ENCODE measurements at regions not wholly inside any gene's neighbourhood (a gene's known extent, or its start where the extent isn't known, plus 50 kb on each side); places are given as distances from the start of the nearest gene placed in this dataset.

DNA sequence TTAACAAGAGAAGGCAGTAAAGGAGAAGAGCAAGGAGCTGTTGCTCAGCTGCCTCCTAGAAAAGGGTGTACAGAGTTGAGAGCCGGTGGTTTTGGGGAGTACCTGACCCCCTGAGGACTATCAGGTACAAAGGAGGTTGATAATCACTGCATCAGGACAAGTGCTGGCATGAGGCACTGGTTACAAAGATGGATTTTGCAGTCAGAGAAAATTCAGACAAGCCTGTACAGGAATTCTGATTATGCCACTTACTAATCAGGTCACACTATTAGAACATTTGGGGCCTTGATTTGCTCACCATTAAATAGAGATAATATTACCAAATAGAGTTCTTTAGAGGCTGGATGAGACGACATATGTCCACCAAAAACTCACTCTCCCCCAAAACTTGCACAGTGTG is 450.9 kb upstream of the TMPO start:
- DNase-seq = no peak

DNA sequence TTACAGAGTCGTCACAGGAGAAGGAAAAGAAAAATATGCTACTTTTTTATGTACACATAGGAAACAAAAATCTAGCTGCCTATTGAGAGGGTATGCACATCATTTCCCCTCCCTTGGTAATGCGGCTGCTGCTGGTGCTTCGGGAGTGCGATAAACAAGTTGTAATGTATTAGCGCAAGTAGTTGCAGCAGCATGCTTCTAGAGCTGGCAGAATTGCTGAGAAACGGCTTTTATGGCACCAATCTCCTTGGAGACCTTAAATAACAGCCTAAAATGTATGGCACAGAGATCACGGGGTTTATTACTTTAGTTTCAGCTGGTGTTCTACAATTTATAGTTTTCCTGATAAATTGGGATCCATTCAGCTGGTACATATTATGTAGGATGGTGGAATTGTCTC is 447.6 kb upstream of the TMPO start:
- no peak for DNase-seq

DNA sequence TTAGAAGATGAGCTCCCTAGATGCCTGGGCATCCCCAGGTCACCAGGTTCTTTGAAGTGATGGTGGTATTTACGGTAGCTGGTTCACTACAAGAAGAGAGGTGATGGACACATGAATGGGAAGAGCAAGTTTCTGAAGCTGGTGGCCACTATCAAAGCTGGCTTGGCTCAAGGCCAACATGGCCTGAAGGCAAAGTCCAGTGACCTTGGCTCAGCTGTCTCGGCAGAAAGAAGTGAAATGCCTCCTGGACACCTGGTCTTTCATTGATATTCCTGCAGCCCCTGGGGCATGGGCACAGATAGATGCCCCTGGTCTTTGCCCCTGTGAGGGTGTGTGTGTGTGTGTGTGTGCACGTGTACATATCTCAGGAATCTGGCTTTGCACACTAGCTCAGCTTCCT is 441.8 kb upstream of the TMPO start:
- no peak for DNase-seq

DNA sequence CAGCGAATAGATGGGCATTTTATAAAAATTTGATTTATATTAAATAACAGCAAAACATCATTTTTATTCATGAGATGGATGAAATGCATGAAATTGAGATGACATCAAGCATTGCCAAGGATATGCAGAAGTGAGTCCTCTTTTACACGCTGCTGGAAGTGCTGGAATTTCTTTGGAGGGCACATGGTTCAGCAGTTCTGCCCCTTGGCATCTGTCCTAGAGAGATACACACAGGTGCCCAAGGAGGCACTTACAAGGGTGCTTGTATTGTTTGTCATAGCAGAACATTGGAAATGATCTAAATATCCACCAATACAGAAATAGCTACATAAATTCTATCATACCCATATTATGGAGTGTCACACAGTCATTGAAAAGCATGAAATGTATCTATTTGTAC is 441.1 kb upstream of the TMPO start:
- DNase-seq = no peak

DNA sequence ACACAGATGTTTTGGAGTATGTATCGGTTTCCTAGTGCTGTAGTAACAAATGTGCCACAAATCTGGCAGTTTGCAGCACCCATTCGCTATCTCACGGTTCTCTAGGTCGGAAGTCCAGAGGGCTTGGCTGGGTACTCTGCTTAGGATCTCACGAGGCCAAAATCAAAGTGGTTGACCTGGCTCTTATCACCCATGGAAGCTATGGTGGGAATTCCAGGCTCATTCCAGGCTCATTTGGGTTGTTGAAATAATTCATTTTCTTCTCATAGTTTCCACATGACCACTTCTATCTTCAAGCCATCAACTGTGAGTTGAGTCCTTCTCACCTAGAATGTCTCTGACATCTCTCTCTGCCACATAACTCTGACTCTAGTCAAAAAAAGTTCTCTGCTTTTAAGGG is 431.0 kb upstream of the TMPO start:
- no peak for DNase-seq

DNA sequence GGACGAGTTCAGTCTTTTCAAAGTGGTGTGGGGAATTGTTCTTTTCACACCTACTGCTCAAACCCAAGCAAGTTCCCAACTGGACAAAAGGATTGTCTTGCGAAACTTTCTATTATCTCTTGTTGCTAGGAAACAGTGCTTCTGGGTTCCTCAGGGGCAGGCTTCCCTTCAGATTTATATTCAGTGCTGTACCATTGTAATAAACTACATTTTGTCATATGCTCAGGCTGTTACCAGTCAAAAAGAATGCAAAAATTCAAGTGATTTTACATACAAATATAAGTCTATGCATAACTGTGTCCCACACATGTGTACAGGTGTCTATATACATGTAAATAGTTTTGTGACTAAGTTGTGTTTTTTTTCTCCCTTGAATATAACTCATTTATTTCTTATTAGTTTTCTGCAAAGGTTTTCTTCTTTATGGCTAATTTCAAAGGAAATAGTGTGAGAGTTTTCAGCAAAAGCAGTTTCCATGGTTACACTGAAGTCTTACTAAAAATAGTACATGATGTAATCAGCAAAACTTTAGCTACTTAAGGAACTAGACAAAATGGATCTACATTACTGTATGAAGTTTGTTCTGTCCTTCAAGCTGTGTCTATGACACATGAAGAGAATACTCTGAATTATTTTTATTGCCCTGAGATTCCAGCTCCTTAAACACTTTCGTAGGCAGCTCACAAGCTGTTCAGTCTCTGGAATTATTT is 430.2 kb upstream of the TMPO start:
- DNase-seq = no peak

DNA sequence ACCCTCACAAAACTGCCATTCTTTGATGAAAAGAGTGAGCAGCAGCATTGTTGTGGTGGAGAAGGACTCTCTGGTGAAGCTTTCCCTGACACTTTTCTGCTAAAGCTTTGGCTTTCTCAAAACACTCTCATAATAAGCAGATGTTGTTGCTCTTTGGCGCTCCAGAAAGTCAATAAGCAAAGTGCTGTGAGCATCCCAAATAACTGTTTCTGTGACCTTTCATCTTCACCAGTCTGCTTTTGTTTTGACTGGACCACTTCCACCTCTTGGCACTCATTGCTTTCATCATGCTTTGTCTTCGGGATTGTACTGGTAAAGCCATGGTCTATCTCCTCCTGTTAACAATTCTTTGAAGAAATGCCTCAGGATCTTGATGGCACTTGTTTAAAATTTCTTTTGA is 424.7 kb upstream of the TMPO start:
- DNase-seq = no peak

DNA sequence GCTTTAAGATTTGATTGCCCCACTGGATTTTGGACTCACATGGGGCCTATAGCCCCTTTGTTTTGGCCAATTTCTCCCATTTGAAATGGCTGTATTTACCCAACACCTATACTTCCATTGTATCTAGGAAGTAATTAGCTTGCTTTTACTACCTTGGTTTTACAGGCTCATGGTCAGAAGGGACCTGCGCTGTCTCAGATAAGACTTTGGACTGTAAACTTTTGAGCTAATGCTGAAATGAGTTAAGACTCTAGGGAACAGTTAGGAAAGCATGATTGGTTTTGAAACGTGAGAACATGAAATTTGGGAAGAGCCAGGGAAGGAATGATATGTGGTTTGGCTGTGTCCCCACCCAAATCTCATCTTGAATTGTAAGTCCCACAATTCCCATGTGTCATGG is 419.0 kb upstream of the TMPO start:
- DNase-seq = no peak

DNA sequence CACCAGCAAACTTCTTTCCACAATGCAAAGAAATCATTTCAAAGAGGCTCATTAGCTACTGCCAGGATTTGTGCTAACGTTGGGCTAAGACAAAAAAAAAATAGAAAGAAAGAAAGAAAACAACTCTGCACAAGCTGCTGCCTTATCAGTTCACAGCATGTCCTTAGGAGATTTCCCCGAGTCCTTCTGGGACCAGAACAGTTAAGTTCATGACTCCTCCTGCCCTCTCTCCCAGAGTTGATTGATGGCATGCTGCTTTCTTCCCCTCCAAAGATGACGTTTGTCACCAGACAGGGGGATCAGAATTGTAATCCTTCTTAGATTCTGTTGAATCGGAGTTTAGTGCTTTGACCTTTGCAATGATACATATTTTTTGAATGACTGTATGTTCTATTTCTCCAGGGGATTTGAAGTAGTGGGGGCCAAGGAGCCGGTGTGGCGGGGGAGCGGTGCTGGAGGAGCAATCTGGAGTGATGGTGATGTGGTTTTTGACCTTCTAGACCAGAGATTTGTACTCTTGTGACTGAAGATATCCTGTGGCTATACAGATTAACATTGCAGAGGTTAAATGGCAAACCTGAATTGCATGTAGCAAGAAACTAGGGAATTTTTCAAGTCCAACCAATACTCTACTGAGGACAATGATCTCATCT is 409.2 kb upstream of the TMPO start:
- no peak for DNase-seq

DNA sequence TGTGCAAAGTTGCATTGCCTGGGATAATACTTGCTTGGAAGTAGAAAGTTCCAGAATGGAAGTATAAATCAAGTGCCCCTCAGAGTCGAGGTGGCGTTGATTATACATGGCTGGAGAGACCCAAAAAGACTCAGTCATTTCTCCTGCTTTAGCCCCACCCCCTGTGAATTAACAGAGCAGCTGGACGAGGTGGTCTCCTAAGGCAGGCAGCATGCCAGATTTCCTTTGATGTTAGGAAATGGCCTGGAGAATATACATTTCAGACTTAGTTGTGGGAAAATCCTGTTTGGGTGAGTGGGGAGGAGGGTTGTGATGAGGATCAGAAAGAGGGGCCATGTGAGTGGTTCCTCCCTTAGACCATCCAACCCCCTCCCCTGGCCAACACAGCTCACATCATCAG is 406.1 kb upstream of the TMPO start:
- no peak for DNase-seq

DNA sequence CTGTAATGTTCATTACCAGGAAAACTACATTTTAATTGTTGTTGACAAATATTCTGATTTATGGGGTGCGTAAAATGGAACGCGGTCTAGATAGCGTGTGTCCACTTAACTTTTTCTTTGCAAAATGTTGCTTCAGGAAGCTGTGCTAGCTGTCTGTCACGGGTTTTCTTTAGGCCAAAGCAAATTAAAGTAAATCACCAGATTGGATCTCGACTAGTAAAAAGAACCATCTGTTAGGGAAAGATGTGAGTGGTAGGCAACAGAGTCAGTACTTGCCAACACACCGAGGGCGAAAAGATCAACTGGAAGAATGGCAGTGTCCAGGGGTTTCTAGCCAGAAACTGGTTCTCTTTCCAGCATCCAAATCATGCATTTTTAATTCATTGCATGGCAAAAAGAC is 404.9 kb upstream of the TMPO start:
- DNase-seq = no peak

DNA sequence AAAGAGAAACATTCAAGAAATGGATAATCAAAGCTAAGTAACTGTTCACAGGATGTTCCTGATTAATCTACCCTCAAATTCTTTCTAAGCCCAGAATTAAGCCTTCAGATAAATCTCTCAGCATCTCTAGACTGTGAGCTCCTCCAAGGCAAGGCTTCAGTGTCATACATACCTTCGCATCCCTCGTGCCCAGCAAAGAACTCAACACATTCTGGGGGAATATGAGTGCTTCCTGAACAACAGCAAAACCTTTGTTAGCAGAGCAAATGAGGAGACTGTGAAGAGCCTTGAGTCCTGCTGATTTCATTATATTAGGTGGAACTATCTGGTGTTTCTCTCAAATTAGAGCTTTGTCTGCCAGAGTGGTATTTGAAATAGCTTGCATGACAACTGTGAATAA is 401.8 kb upstream of the TMPO start:
- no peak for DNase-seq

DNA sequence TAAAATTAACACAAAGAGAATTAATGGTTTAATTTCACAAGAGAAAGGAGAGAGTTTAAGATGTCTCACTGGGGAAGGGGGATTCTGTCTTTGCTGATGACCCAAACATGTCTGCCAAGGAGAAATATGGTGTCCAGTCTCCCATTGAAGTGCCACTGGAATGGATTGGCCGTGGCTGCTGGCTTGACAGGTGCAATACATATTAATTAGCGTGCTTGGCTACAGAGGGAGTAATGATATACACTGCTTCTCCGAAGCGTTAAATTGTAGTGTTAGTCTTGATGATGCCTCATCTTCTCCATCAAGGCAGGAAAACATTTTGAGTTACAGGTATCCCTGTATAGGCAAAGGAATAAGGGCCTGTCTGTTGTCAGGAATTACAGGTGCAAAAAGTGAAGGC is 393.4 kb upstream of the TMPO start:
- no peak for DNase-seq

DNA sequence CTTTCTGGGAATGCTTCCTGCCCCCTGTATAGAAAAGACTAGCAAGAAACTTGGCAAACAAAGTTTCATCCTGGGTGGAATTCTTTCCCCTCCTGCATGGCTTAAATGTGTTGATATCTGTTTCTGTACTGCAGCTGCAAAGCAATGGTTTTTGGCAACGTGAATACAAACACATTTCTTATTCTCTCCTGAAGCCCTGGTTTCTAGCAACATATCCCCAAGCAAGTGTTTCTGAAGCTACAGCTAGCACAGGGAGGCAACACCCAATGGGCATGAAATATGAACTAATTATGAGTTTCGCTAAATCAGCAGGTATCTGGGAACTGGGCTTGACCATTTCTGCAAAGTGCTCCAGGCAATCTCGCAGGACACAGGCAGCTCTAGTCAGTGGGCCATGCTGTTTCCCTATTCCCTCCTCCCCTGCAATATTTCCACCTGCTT is 392.3 kb upstream of the TMPO start:
- DNase-seq = no peak

DNA sequence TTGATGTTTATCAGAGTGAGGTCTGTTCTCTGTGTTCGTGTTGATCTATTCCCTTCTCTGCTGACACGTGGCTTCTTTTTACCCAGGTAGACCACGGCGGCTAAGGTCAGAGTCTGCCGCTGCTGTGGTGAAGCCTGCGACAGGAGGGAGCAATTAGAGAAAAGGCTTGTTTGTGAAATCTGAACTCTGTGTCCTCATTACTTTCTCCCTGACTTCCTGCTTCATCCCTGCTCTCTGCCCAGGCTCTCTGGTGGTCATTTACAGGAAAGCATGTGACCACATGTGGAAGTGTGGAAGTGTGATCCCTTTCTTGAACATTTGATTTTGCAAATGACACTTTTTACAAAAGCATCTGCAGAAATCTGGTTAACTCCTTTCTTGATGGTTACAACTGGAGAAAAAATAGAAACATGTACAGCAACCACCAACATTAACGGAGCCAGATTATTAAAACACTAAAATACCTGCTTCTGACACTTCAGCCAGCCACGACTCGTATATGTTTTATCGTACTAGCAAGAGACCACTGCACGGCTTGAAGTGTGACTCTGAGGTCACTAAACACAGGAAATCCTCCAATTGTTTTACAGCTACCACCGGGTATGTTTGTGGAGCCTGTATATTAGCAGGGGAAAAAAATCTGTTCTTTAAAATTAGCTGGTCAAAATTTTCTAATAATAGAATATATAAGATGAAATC is 388.6 kb upstream of the TMPO start:
- DNase-seq = no peak

DNA sequence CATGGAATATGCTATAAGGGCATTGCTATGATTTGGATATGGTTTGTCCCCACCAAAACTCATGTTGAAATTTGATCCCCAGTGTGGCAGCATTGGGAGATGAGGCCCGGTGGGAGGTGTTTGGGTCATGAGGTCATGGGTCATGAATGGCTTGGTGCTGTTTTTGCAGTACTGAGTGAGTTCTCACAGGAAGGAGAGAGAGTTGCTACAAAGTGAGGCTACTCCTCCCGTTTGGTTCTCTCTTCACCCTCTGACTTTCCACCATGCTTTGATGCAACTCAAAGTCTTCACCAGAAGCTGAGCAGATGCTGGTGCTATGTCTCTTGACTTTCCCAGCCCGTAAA is 388.1 kb upstream of the TMPO start:
- DNase-seq = no peak

DNA sequence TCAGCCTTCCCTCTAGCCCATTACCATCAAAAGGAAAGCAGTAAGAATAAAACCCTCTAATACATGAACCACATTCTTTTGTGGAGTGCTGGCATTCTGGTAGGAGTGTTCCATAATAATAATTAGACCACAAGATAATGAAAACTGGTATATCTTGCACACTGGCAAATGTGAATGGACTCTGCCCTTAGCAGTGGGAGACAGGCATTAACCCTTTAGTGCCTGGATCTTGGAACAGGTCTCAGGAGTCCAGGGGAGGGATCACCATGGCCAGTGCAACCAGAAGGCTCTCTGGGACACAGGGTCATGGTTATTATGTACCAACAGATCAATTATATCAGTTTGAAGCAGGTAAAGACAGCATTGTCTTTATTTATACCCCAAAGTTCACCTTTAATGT is 387.5 kb upstream of the TMPO start:
- DNase-seq = no peak

DNA sequence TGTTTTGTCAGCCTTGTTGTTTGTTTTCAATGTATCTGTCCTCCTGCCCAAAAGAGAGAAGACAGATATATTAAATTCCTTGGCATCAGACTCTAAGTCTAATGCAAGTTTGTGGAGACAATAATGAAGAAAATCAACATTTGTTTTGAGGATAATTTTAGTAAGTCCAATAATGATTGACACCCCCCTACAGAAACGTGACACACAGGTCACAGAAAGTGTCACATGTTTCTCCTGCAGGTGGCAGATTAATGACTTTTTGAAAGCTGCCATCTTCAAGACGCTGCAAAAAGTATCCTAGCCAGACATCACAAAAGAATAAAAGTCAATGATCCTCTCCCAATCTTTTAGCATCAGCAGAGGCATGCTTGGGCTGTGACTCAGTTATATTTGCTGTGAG is 378.8 kb upstream of the TMPO start:
- DNase-seq = no peak

DNA sequence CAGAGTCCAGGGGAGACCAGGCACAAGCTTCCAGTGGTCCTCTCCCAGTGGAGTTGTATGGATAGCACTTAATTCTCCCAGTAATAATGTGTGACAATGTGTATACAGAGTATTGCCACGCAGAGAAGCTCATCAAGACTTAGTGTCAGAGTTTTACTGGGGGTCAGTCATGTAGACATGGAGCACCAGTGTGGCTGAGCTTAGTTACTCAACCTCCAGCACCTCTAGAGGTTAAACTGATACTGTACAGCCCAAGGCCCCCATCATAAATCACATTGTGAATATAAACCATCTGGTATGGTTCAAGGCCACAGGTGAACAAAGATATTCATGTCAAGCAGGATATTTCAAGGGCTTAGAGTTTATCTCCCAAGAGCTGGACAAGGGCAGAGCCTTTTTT is 378.1 kb upstream of the TMPO start:
- no peak for DNase-seq

DNA sequence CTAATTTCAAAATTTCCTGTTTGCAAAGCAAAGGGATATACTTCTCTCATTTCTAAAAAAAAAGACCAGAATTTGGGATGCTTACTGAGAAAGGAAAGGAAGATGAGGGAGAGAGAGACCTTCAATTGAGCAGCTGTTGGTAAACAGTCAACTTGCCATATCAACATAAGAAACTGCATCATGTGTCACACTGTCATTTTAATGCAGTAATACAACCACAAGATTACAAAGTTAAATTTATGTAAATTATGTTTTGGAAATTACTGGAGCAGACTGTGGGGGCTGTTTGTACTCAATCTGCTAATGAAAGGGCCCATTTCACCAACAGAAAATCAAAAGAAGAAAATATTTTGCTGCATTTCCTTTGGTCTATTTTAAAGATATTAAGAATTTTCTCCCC is 370.4 kb upstream of the TMPO start:
- DNase-seq = no peak

DNA sequence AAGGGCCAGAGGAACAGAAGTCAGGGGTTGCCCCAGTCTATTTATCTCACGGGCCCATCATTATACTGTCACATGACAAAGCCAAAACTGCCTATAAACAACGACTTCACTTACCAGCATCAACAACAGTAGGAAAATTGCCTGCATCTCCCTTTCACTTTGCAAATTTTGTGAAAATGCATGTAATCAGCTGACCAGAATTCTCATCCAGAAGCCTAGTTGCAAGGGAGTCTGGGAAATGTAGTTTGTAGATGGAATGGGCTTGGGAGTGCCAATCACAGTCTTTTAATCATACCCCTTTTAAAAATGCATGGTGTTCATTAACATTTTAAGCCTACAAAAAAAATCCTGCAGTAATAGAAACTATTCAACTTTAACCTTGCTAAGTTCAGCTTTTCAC is 369.3 kb upstream of the TMPO start:
- DNase-seq = no peak

DNA sequence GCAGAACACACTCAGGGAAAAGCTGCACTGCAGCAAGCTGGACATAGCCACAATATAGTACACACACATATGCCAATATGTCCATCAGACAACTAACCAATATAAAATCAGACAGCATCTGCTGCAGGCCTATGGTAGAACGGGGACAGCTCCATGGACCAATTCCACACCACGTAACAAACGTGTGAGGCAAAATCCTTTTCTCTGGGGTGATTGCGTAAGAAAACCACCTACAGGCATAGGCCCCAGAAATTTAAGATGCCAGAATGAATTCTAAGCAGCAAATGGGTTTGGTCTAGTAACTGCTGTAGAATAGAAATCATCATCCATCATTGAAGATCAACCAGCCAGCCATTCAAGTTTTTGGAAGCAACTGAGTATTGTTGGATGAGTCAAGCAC is 368.9 kb upstream of the TMPO start:
- DNase-seq = no peak

DNA sequence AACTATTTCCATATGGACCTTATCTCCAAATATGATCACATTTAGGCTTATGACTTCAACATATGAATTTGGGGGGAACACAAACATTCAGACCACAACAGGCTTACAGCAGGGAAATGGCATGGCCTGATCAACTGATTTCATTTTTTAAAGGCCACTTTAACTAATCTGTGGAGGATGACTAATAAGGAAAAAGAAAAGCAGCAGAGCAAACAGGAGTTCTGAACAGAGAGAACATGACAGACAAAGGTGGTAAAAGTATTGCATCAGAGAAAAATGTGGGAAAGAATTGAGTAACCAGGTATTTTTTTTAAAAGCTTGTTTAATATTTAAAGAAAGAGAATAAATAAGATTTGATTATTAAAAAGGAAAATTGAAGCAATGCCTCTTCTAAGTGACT is 366.1 kb upstream of the TMPO start:
- no peak for DNase-seq

DNA sequence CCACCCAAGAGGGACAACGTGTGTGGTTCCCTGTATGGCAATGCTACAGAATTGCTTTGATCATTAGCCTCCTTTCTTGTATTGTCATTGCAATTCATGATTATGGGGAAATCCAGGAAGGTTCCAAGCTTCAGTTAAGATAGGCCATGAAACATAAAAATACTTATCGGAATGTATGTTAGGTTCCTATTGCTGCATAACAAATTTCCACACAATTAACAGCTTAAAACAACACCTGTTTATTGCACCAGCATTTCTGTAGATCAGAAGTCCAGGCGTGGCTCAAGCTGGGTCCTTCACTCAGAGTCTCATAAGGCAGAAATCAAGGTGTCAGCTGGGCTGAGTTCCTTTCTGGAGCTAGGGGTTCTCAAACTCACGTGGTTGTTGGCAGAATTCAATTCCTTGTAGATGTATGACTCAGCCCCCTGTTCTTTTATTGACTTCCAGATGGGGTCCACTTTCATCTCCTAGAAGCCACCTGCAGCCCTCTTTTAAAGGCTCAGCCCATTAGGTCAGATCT is 365.6 kb upstream of the TMPO start:
- no peak for DNase-seq

Measured in GF-D8 (cell line).